ENCODE measurements at regions not wholly inside any gene's neighbourhood (a gene's known extent, or its start where the extent isn't known, plus 50 kb on each side); places are given as distances from the start of the nearest gene placed in this dataset.

DNA sequence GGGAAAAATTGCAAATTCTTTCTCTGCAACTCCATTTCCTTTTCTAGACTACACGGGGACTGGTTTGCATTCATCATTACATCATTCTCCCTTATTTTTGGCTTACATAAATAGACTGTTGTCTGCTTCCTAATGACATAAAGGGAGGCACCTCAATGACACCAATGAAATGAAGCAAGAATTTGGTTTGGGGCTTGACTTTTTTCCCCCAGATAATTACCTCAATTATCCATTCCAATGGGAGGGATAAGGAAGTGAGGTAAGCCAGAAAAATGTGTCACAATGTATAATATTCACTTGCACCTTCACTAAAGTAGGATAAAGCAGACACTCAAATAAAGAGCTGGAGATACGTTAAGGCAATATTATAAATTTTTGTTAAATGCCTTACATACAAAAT, 240.6 kb upstream of the GRIP1 start:
- DNase-seq, result no peak

DNA sequence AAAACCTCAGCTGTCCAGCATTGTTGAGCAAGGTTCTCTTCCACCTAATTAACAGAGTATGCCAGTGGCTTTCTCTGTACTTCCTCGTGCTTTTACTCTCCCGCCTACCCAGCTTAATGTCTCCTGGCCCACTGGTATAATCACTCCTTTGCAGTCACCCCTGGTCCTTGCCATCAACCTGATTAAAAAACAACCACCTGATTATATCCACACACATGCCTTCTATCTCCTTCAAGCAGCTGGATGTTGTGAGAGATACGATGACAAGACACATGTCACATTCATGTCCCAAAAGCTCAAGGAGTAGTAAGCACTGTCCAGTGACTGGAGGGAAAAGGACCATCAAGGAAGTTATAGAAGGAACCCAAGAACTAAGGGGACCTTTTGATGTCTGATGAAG, 241.3 kb upstream of the GRIP1 start:
- no peak for DNase-seq

DNA sequence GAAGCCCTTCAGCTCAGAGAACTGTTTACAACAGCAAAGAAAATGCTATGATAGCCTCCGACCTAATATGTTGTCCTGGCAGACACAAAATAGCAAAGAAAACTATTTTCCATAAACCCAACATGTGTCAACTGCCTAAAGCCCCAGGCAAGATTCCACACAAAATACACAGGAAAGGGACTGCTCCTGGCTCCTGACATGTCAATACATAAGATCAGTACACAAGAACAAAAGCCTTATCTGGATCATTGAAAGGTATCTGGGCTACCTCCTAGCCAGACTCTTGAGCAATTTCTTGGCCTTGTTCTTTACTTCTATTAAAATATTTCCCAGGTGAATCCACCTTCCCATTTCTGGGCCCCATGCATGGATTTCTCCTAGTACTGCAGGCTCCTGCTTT, 242.3 kb upstream of the GRIP1 start:
- DNase-seq, result no peak

DNA sequence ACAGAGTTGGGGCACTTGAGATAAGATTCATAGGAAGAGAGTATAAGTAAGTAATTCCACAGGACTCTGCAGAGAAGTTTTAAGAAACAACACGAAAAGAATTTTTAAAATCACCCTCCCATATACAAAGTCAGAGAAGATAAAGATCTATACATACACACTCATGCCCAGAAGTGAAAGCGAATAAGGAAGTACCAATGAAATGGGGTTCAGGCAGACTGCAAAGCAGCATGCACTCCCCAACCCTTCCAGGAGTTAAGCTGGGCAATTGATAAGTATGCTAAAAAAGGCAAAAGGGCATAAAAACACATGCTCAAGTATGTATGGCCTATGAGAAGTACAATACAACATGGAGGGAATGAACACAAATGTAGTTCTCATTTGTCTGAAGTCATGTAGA, 246.2 kb upstream of the GRIP1 start:
- no peak for DNase-seq

DNA sequence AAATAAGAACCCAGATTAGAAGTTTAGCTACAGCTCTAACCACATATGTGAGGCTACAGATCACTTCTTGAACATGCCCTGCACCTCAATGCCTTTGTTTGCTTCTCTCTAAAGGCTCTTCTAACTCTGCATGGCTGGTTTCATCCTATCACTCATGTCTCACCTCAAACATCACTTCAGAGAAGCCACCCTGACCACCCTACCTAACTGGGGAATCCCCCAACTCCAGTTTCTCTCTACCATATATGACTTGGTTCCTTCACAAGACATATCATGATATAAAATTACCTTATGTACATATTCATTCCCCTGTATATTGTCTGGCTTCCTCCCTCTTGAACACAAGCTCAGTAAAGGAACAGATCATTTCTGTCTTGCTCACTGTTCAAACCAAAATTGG, 250.2 kb upstream of the GRIP1 start:
- DNase-seq, result no peak

DNA sequence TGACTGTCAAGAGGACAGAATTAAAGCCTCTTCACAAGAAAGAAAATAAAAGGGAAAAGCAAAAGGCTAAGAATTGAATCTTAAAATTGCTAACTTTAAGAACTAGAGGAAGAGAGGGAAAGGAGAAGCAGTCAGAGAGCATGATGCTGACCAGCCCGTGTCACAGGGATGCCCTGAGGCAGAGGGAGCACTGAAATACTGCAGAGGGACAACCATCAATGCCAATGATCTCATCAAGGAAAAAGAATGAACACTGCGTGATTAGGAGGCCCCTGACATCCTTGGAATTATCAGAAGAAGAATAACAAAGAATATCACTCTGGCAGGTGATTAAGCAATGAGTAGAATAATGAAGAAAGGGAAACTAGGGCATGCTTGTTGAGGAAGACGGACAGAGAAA, 252.2 kb upstream of the GRIP1 start:
- DNase-seq, result no peak

DNA sequence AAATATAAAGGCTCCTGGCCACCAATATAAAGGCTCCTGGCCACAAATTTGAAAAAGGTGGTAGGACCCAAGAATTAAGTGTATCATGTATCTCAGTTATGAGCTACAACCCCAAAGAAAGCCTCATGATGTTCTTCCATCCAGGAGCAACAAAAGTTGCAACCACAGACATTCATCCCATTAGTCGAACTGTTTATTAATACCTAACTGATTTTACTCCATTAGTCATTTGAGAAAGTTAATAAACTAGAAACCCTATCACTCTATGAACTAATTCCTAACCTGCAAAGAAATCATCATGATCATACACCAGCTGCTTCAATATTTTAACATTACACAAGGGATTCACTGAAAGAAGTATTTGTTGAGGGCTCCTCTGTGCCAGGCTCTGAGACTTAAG, 253.2 kb upstream of the GRIP1 start:
- no peak for DNase-seq

DNA sequence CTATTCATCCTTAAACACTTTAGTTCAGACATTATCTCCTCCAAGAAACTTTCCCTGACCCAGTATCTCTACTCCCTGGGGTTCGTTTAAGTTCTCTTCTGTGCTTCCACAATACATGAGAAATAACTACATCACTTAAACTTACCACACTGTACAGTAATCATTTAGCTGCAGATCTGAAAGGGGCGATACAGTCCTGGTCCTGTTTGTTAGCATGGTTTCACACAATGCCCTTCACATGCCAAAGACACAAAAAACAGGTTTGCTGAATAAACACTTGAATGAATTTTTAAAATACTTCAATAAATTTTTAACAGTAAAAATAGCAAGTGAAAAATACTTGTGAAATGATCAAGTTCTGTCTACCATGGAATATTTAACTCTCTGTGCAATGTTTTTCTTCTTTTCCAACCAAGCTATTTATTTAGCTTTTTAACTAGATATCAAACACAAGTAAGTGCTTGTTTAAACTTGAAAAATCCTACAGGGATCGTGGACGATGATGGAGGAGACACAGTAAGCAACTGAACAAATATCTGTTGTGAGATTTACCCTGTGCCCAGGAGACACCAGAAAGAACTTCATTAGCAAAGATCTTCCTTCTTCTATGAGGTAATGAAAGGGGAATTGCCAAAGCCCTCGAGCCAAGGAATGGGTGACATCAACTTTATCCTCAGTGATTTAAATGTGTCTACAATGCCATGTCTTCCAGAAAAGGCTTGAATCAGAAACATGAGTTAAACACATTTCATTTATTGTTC, 255.6 kb upstream of the GRIP1 start:
- DNase-seq, result no peak

DNA sequence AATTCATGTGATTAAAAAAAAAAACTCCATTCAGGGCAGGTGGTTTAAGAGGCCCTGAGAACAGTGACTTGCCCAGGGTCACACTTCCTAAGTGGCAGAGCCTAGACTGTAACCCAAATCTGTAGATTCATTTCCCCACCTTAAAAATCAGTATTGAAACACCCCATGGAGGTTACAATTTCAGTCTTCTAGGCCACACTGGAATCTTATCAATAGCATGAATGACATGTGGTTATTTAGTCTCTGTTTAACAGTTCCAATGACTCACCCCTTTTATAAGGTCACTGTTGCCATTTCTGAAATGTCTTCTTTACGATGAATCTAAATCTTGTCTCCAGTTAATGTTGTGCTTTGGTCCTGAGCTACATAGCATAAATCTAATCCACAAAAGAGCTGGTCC, 262.3 kb upstream of the GRIP1 start:
- DNase-seq, result no peak

DNA sequence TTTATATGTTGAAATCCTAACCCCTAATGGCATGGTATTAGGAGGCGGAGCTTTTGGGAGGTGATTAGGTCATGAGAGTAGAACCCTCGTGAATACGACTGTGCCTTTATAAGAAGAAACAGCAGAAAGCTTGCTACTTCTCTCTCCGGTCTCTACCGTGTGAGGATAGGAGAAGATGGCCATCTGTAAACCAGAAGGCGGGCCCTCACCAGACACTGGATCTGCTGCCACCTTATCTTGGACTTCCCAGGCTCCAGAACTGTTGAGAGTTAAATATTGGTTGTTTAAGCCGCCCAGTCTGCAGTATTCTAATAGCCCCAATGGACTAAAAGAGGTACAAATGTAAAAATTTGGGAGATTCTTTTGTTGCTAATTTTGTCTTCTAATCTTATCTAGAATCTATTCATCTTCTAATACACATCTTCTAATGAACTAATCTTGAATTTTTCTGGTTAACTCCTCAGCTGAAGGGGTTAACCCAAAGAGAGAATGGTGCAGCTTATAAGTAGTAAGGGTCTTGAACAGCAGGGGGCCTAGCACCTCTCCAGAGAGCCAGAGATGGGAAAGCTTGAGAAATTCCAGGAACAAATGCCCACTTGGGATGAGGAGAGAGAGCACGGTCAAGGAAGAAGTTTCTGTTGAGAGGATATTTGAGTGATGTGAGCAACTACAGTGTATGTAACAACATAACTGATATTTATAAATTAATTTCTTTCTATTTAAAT, 264.0 kb upstream of the GRIP1 start:
- DNase-seq, result no peak

DNA sequence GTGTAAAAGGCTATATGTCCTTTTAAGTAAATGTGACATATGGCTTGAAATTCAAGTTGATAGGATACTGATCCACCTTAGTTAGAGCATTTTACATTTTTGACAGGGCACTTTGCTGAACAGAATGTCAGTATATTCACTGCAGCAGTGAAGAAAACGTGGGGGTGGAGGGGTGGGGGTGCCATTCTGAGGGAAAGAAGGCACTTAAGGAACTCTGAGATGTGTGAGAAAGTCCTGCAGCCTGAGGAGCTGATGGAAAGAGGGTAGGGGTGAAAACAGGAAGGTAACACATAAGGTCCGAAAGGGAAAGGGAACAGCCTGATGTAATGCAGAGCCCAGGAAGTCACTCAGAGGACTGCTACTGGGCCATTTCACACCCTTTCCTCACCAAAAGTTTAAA, 265.5 kb upstream of the GRIP1 start:
- no peak for DNase-seq

DNA sequence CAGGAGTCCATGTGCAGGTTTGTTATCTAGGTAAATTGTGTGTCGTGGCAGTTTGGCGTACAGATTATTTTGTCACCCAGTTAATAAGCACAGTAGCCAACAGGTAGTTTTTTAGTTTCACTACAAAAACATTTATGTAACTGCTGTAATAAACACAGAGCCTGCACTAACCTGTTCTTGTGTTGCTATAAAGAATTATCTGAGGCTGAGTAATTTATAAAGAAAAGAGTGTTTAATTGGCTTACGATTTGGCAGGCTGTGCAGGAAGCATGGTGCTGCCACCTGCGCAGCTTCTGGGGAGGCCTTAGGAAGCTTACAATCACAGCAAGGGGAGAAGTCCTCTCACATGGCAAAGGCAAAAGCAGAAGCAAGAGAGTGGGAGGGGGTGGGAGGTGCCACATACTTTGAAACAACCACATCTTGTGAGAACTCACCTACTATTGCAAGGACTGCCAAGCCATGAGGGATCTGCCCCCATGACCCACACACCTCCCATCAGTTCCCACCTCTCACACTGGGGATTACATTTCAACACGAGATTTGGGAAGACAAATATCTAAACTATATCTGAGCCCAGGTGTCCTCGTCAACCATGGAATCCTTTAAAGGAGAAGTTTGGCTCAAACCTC, 266.4 kb upstream of the GRIP1 start:
- DNase-seq, result no peak

DNA sequence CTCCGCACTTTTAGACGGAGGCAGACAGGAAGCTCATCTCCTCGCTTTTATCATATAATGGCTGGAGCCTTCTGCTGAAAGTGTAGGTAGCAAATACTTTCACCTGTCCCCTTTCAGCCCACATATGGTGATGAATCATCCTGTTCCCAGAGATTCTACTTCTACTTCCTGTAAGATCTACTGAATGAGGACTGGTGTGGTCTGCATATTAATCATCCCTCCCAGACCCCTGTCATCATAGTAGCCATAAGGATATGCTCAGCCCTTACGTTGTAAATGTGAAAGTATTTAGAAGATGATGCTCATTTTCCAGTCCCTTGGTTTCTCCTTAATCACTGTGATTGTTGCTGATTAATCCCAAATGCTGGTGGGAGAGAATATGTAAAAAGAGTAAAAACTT, 268.2 kb upstream of the GRIP1 start:
- no peak for DNase-seq

DNA sequence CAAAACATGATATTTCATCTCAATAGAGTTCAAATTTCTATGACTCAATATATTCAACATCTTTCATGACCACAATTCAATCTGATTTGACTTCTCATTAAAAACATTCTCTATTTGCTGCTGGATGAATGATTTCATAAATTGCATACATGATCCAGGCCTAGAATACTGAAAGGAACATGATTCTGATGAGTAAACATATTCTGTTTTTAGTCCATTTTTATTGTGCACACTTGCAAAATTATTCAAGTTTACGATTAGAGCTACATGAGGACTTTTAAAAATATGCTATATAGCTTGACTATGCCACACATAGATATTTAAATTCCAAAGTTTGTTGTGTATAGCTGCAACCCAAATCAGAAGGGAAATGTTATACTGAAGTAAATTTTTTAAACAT, 273.8 kb upstream of the GRIP1 start:
- no peak for DNase-seq

DNA sequence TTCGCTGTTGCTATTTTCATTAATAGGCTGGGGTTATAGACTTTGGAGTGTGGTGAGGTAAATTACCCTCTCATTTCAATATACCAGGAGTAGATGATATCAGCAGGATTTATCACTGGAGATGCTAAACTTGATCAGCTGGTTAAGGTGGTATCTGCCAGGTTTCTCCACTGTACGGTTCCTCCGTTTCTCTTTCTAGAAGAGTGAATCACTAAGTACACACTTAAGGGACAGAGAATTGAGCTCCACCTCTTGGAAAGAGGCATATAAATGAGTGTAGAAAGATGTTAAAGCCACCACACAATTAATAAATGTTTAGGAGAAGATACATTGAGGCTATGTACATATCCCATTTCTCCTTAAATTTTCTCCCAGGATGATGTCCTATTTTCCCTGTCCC, 277.4 kb upstream of the GRIP1 start:
- DNase-seq, result no peak

DNA sequence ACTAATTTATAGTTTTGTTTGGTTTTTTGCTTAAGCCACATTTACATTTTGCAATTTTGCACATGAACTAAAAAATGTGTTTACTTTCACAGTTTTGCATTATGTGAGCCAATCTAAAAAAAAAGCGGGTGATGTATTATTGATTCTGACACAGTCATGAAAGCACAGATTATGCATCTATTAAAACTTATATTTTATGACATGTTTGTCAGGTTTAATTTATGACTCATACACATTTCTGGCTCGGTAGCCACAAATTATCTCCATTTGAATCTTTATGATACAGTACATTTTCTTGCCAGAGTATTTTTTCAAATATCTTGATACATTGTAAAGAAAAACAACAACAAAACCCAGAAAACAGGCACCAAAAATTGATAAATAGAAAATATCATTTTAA, 280.4 kb upstream of the GRIP1 start:
- no peak for DNase-seq

DNA sequence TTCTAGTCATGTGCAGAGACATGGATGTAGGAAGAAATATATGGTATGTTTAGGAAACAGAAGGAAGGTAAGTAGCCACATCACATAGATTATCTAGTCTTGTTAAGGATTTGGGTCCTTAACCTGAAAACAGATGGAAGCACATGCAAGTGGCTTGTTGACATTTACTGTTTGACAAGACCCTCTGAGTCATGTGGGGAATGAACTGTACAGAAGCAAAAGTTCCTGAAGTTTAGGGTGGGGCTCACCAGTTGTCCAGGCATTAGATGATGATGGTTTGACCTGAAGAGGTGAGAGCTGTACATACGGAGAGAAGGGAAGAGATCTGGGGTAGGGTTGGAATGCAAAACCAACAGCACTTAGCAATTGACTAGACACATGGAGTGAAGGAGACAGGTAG, 281.1 kb upstream of the GRIP1 start:
- DNase-seq, result no peak

DNA sequence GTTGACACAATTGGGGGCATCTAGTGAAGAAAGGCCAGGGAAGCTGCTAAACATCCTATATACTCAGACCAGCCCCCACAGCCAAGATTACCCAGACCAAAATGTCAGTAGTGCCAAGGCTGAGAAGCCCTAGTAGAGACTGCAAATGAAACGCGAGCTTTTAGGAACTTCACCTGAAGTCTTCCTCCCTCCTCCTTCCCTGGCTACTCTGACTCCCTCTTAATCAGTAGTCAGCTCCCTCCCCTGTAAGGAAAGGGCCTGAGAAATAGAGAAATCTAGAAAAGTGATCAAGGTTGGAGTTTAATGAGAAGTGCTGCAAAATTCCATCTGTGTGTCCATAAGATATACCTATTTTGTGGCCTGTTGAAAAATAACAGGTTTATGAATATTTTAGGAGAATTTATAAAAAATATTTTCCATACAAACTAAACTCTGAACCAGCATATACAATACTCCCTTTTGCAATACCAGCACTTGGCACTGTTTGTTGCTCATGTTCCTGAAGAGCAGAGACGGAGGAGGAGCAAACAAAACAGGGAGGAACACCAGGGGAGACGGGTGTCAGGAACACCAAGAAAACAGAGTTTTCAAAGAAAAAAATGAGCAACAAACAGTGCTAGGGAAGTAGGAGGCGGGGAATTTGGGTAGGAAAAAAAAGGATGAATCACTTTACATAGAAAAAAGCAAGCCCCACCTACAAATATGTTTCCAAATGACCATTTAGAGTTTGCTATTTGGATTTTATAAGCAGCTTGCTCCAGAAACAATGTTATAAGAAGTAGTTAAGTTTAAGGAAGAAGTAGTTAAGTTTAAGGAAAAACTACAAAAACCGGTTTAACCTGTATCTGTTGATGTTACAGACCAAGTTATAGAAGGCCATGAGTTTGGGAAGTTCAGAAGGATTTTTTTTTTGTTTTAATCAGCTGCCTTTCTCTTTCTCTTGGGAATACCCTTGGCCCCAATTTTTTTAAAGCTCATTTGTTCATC, 282.1 kb upstream of the GRIP1 start:
- no peak for DNase-seq

DNA sequence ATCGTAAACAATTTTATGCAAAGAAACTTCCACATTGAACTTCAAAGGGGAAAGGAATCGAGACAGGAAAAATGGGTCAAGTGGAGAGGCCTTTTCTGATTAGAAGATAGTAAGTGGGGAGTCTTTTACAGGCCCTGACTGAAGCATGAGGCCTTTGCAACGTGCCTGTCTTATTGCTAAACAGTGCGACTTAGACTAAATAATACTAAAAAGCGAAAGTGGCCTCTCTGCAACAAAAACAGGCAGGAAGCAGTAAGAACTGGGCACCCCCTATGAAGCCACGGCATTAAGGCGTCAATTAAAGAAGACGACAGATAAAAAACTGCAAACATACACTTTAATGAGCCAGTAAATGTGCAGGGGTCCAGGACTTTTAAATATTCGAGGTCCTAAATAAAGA, 283.4 kb upstream of the GRIP1 start:
- no peak for DNase-seq

DNA sequence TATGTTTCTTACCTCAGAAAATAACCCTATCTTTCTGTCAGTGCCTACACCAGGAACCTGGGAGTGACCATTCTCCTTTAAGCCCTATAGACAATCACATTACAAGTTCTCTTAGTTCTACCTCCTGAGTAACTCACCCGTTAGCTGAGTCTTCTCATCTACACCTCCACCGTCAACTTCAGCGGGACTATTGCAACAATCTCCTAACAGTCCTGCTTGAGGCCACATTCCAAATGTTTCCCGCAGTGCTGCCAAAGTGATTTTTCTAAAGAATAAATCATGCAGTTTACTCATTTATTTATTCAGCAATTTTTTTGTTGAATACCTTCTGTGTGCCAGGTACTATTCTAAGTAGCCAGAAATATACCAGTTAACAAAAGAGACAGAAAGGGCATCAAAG, 285.0 kb upstream of the GRIP1 start:
- no peak for DNase-seq

DNA sequence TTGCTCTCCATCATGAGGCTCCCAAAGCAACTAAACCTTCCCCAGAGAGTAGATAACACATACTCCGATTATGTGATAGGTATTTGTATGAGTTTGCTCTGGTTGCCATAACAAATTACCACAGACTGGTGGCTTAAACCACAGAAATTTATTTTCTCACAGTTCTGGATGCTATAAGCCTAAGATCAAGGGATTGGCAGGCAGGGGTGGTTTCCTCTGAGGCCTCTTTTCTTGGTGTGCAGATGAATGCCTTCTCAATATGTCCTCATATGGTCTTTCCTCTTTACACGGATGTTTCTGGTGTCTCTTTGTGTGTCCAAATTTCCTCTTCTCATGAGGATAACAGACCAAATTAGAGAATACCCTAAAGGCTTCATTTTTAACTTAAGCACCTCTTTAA, 285.8 kb upstream of the GRIP1 start:
- no peak for DNase-seq

DNA sequence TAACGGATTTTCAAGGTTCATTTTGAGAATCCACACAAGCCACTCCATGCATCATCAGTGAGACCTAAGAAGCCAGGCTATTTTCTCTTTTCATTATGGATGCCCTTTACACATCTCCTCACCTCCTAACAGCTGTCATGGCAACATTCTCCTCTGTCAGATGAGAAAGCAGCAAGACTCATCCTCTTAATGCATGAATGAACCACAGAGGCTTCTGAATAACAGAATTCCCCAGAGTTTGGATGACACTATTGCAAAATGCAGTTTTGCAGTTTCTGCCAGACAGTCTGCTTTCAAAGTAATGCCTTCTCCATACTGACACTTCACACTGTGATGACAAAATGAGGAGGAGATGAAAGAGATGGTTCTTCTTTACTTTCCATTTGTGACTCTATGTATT, 286.7 kb upstream of the GRIP1 start:
- DNase-seq, result no peak

DNA sequence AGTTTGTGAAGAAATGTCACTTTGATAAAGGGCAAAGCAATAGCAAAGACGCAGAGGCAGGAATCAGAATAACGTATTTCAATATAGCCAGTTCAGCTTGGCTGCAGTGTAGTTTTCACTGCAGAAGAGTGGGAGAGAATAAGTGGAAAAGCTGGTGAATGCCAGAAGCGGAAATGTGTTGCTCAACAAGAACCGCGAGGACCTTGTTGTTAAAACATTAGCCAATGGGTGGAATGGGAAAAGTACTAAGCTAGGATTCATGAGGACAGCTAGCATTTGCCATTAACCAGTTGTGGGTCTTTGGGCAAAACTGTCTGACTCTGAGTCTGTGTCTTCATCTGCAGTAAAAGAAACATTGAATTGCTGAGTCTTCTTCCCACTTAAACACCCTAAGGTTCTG, 292.9 kb upstream of the GRIP1 start:
- DNase-seq, result no peak
